H1 (cell line): ENCODE measurements at regions not wholly inside any gene's neighbourhood (a gene's known extent, or its start where the extent isn't known, plus 50 kb on each side); places are given as distances from the start of the nearest gene placed in this dataset.

ENCODE experiments used
- CEBPB ChIP-seq: IDR thresholded peaks from 2 replicates; pipeline ENCODE4 v1.6.1; 2012; ENCODE audit warnings: low read depth, low read length
- FOSL1 ChIP-seq: IDR thresholded peaks from 2 replicates; pipeline ENCODE4 v1.6.1; 2011; ENCODE audit warnings: mild to moderate bottlenecking, low read depth, low read length, moderate library complexity; ENCODE audit not compliant: insufficient read depth
- KDM1A ChIP-seq: fragments of 200-600, 300-600 bp; sonication (generic); IDR thresholded peaks from 2 replicates; pipeline ENCODE4 v1.7.1; 2016; ENCODE audit warnings: mild to moderate bottlenecking, low read length, borderline replicate concordance
- MAFK ChIP-seq: IDR thresholded peaks from 2 replicates; pipeline ENCODE4 v1.6.1; 2012; ENCODE audit warnings: low read depth, mild to moderate bottlenecking, improper control_type of control experiment, low read length
- NRF1 ChIP-seq: IDR thresholded peaks from 2 replicates; pipeline ENCODE4 v1.6.1; 2011; ENCODE audit warnings: mild to moderate bottlenecking, low read depth, low read length, improper control_type of control experiment
- POLR2AphosphoS5 ChIP-seq: IDR thresholded peaks from 2 replicates; pipeline ENCODE4 v1.6.1; 2011; ENCODE audit warnings: low read depth, low read length
- YY1 ChIP-seq: IDR thresholded peaks from 2 replicates; pipeline ENCODE4 v1.6.1; 2011; ENCODE audit warnings: low read depth, mild to moderate bottlenecking, low read length
- TF ChIP-seq, protein P1 (sequence below): IDR thresholded peaks from 2 replicates; pipeline ENCODE4 v1.6.1; 2011; ENCODE audit warnings: low read depth, mild to moderate bottlenecking, low read length; ENCODE audit not compliant: insufficient read depth
- TF ChIP-seq, protein P2 (sequence below): IDR thresholded peaks from 2 replicates; pipeline ENCODE4 v1.6.1; 2012; ENCODE audit warnings: low read length, inconsistent platforms

DNA sequence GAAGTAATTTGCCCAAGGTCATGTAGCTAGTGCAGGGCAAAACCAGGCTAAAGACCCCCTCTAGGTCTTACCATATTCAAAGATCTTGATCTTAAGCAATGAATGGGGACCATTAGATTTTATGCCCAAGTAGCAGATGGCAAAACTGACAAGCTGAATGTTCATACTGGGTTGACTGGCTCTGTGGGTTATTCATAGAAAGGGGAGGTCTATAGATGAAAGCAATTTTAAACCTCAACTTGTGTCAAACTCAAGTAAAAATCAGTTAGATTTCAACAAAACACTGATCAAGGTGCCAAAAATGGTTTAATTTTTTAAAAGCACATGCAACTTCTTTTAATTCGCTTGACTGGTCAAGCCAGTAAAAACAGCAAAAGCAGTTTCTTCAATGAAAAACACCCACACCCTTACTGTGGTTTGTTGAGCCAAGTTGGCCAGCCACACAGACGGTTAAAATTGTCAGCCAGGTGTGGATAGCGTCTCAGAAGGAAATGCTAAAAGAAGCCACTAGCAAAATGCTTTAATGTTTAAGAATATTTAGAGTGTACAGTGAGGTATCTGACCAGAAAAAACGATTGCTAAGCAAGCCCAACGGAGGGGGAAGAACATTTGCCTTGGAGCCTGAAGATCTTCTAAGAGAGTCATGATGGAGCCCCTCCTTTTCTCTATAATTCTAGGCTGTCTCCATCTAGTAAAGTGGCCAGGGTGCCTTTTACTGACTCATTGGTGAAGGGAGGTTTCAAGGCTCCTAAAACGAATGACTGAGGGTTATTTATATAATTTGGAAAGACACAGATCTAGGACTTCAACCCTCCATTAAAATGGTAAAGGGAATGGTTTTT lies 539.6 kb upstream of the CLINT1 start (continued):
- TF ChIP-seq, protein P1, sequence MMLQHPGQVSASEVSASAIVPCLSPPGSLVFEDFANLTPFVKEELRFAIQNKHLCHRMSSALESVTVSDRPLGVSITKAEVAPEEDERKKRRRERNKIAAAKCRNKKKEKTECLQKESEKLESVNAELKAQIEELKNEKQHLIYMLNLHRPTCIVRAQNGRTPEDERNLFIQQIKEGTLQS: no peak
- TF ChIP-seq POLR2AphosphoS5: no peak
- no peak for TF ChIP-seq FOSL1
- no peak for TF ChIP-seq MAFK
- TF ChIP-seq NRF1: no peak
- no peak for TF ChIP-seq YY1
- TF ChIP-seq CEBPB: no peak
- TF ChIP-seq, protein P2, sequence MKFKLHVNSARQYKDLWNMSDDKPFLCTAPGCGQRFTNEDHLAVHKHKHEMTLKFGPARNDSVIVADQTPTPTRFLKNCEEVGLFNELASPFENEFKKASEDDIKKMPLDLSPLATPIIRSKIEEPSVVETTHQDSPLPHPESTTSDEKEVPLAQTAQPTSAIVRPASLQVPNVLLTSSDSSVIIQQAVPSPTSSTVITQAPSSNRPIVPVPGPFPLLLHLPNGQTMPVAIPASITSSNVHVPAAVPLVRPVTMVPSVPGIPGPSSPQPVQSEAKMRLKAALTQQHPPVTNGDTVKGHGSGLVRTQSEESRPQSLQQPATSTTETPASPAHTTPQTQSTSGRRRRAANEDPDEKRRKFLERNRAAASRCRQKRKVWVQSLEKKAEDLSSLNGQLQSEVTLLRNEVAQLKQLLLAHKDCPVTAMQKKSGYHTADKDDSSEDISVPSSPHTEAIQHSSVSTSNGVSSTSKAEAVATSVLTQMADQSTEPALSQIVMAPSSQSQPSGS: no peak
- TF ChIP-seq KDM1A: no peak
